Activated CD4-positive, alpha-beta T cell treated with anti-CD3 and anti-CD28 coated beads, Interleukin-2, amount 50 U/mL, for 4 hours (primary cell): ENCODE measurements at regions not wholly inside any gene's neighbourhood (a gene's known extent, or its start where the extent isn't known, plus 50 kb on each side); places are given as distances from the start of the nearest gene placed in this dataset.

ENCODE experiments used
- DNase-seq, 2 experiments: peaks; one replicate each; pipeline ENCODE4 v3.0.0-alpha.2; 2020

GRCh38 chr2:15107137-15107536 lies 454.0 kb downstream of the NBAS start:
- DNase-seq: no peak

- no peak for DNase-seq
Observed at GRCh38 chr2:15111718-15112117, 449.4 kb downstream of the NBAS start.

- DNase-seq: no peak
Observed at GRCh38 chr2:15112216-15112615, 448.9 kb downstream of the NBAS start.

- no peak for DNase-seq
Observed at GRCh38 chr2:15115776-15116175, 445.4 kb downstream of the NBAS start.

- no peak for DNase-seq
Observed at GRCh38 chr2:15116830-15117229, 444.3 kb downstream of the NBAS start.
